COR-L47 (cell line): ENCODE measurements at regions not wholly inside any gene's neighbourhood (a gene's known extent, or its start where the extent isn't known, plus 50 kb on each side); places are given as distances from the start of the nearest gene placed in this dataset.
"Not testable (repeated sequence)": the region's sequence is repeated elsewhere in the genome, so short reads cannot be mapped to it uniquely, and the experiment has no call there.

Experiments used
- DNase-seq: peaks from one replicate; lab custom pipeline; 2025; lab: John Stamatoyannopoulos, UW

DNA sequence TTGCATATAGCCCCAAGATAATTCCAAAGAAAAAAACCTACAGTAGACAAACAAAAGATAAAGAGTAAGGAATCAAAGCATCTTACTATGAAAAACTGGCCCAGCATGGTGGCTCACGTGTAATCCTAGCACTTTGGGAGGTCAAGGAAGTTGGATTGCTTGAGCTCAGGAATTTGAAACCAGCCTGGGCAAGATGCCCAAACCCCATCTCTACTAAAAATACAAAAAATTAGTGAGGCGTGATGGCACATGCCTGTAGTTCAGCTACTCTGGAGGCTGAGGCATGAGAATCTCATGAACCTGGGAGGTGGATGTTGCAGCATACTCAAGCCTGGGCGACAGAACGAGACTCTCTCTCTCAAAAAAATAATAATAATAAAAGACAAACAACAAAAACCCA, 764.7 kb upstream of the KIF2B start:
- DNase-seq = no peak

DNA sequence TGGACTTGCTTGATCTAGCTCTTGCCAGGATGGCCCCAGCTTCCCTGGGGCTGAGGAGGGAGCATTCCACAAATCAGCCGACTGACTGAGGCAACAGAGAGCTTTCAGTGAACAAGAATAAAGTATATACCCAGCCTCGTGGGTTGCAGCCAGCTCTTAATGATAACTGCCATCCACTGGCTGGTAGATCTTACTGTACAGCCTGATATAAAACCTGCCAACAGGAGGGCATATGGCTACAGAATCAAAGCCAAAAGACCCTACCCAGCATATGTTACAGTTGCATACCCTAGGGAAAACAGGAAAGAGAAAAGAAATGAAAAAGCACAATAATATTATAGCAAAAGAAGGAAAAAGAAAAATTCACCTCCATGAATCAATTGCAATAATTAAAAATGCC, 775.9 kb upstream of the KIF2B start:
- no peak for DNase-seq

DNA sequence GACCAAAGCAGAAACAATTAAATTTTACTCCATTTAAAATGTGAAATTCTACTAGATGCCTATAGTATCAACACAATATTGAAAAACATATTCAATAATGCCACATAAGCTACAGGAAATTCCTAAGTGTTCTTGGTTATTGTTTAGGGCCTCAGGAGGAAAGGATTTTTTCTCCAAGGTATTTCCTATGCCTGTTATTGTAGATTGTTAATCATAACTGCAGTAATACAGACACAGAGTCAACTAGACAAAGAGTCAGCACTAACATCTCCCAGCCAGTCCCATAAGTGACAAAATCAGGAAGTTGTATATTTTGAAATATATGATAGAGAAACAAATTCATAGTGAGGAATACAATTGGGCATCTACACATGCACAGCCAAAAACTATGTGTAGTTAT, 782.7 kb upstream of the KIF2B start:
- DNase-seq = no peak

DNA sequence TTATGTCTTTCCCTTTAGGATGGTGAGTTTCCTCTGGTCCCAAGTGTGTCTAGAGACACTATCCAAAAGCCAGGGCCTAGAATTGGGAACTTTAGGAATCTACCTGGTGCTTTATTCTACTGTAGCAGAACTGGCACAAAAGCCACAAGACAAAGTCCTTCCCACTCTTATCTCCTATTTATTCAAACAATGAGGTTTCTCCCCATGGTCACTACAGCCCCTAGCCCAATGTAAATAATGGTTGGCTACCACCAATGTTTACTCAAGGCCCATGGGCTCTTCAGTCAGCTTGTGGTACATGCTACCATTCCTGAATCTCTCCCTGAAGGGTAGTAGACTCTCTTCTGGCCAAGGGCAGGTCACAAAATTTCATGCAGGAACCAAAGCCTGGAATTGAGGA, 789.4 kb upstream of the KIF2B start:
- no peak for DNase-seq

DNA sequence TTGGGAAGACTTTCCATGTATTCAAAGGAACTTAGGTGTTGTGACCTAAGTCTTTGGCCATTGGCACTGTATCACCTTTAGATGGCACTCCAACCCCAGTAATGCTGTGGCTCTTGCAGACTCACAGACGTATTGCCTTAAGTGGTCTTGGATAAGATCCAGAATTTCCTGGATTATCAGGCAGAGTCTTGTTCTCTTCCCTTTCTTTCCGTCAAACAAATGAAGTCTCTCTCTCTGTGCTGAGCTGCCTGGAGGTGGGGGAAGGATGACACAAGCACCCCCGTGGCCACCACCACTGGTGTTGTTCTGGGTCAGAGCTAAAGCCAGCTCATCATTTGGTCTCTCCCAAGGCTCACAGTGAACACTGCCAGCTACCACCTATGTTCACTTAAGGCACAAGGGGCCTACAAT, 789.9 kb upstream of the KIF2B start:
- DNase-seq = peak; percentile 66

DNA sequence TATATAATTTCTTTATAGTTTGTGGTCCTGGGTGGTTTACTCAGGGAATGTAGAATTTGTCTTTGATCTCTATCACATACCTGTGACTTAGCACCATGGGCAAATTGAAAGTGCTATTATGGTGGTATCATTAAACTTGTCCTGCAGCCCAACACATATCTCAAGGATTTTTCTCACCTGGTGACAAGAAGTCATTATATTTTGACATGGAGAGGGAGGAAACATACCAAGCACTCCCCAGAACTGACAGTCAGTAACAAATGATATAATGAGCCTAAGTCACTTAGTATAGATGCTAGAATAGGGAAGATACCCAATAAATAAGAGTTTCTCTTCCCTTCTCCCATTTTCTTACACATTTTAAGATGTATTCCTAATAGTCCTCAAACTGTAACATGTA, 805.5 kb upstream of the KIF2B start:
- DNase-seq = no peak

DNA sequence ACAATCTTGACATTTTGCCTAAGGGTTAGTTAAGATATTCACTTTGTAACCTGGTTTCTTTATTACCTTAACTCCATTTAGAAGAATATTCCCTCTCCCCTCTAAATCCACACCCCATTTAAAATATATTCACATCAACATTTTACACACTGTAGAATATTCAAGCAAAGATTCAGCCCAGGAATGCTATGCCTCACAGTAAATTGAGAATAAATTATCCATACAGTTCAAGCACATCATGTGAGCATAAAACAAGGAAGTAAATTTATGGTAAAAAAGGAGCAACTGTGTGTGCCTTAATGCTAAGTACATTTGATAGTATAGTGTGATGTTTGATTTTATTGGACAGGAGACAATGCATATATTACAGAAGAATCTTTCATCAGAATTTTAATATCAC, 806.6 kb upstream of the KIF2B start:
- no peak for DNase-seq

DNA sequence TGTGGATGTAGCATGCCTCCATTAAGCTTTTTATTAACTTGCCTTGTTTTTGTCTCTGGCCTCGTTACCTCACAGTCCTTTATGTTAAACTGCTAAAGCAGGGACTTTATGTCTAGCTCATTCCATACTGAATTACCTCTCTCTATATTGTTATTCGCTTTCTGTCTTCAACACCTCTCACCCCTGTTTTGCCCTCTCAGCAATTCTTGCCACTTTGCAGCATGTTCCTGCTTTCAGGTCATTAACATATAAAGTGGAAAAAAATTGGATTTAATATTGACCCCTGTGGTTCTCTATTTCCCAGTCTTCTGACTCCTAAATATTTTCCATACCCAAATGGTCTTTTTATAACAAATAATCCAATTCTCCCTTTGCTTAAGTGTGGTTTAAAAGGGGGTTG, 810.4 kb upstream of the KIF2B start:
- DNase-seq = no peak

DNA sequence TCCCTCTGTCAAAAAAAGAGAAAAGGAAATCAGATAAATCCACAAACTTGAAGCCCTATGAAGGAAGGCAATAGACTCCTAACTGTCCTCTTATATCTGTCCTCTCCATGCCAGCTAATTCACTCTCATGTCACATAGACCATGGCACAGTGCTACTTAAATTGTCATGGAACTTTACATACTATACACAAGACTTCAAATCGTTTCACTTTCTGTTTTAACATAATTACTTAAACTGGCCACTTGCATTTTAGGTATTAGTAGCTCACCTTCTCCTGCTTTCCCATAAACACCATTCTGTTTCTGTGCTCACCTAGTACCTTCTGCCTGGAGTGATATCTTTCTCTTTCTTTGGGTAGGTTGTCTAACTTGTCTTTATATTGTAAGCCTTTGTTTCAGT, 816.7 kb upstream of the KIF2B start:
- DNase-seq = no peak

DNA sequence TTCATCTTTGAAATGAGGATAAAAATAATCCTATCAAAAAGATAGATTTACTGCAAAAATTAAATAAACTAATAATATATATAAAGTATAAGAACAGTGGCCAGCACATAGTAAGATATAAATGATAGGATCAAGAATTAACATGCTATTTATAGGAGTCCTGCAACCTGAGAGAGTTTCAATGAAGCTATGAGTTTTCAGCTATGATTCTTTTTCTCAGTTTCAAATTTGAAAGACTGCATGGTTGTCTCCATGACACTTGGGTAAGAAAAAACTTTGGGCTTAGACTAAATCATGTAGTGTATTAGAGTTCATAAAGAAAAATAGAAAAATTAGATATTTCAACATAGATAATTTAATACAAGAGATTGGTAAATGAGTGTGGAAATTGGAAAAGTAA, 817.8 kb upstream of the KIF2B start:
- DNase-seq = no peak

DNA sequence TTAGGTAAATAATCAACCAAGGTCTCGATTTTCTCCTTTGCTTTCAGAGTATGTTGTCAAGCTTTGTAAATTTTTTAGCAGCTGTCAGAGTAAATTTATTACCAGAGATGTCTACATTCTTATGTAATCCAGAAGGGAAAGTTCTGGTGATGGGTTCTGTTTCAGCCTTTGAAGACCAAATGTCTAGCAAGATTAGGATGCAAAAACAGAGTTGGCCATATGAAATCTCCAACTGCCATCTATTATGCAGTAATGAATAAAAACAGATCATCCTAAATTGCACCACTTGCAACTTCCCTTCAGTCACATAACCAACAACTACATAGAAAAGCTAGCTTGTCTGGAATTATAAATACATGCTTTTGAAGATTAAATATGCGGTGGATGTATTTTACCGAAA, 826.8 kb upstream of the KIF2B start:
- no peak for DNase-seq

DNA sequence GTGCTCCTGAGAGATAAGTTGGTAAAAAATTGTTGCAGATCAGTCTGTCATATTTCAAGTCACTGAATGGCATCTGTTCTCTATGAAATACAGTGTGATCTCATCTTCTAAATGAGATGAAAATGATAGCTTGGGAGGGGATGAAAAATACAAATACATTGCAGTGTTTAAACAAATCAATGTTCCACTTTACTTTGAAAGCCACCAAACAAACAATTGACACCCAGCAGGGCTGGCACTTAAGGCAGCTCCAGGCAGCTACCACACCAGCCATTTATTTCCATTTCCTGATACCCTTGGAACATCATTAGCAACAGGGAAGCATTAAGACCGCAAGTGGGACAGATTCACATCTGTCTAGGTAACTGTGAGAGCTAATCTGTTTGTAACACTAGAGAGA, 827.6 kb upstream of the KIF2B start:
- no peak for DNase-seq

DNA sequence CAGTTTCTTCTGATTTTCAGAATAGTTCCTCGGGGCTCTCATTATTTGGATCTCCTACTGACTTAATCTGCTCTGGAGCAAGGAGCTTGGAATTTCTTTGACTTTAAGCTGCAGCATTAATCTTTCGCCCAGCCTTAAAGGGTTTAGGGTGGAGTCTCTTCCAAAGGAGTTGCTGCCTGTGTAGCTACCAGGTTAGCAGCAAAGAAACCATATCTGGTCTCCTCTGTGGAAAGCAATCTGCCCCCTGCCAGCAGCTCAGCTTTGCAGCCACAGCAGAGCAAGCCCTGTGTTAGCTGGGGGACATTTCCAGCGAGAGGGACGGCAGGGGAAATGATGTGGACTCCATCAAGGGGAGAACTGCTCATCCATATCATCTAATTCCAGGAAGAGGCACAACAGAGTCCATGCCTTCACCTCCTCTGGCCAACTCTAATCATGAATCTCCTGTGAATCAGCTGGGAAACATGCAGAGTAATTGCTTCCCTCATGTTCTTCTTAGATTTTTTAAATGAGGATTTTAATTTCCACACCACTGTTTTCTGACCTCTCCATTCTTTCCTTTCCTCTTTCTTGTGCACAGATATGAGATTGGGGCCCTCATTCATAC, 827.6 kb upstream of the CA10 start:
- DNase-seq = no peak

DNA sequence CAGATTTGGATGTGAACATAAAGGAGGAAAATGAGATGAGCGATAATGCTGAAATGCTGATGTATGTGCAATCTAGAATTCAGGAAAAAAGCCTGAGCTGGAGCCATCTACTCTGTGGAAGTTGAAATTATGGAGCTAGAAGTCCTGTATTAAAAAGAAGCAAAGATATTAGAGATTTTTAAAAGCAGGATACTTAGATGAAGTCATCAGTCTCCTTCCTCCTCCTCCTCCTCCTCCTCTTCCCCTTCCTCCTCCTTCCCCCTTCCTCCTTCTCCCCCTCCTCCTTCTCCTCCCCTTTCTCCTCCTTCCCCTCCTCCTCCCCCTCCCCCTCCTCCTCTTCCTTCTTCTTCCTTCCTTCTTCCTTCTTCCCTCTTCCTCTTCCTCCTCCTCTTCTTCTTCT, 823.8 kb upstream of the CA10 start:
- no peak for DNase-seq

DNA sequence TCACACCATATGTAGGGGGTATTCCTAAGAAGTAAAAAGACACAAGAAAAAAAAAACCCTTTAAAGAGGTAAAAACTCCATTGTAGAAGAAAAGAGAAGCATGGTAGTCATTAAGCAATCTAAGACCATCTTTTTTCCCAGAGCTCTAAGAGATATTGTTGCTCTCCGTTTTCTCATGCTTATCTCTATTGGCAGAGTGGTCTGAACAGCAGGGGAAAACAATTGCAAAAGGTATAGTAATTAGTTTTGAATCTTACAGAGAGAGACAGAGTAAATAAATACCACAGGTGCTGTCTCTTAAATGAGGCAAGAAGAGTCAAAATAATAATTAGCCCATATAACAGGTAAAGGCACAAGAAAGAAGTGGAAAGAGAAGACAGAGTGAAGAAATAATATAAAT, 821.4 kb upstream of the CA10 start:
- no peak for DNase-seq

DNA sequence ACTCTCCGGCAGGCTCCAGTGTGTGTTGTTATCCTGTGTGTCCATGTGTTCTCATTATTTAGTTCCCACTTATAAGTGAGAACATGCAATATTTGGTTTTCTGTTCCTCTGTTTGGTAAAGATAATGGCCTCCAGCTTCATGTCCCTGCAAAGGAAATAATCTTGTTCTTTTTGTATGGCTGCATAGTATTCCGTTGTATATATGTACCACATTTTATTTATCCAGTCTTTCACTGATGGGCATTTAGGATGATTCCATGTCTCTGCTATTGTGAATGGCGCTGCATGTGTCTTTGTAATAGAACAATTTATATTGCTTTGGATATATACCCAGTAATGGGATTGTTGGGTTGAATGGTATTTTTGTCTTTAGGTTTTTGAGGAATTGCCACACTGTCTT, 807.3 kb upstream of the CA10 start:
- no peak for DNase-seq

DNA sequence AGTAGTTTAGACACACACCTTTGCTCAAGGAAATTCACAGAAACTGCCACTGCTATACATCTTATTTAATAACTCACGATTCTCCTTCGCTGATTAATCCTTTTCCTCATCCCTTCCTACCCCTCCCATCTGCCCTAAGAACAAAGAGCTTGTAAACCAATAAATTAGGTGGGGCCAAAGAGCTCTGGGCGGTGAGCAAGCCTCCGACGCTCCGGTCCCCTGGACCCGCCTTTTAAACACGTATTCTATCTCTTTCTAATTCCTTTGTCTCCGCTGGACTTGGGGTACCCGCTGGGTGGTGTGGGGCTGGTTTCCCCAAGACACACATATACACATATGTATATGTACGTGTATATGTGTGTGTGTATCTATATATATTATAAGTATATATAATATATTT, 803.2 kb upstream of the CA10 start:
- DNase-seq = not testable (repeated sequence)

DNA sequence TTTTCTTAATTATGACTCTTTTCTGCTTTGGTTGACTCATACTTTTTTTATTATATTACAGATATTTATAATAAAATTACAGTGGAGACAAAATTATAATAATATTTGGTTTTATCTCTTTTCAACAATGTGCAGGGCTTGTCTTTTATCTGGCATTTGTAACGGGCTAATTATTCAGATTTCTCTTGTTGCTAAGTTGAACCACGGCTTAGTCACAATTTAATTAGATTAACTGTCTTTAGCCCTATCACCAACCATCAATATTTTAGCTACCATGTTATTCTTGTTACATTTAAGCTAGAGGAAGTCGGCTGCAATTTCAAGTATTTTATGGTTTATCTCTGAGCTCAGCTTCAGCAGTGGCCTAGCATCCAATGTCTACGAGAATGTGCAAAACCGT, 798.9 kb upstream of the CA10 start:
- no peak for DNase-seq

DNA sequence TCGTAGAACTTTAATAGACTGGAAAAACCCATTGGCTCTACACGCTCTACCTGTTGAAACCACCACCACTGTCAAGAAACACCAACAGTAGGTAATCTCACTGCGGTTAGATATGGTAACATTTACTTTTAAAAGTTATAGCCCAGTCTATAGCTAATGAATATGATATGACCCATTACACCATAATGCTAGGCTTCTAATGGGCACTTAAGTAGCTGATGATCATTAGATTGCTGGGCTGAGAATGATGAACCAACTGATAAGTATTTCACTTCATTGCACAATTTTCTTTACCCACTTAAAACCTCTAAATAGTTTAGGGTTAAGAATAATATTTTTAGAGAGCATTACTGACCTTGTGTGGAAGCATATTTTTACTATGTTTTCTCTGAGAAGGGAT, 788.9 kb upstream of the CA10 start:
- DNase-seq = no peak

DNA sequence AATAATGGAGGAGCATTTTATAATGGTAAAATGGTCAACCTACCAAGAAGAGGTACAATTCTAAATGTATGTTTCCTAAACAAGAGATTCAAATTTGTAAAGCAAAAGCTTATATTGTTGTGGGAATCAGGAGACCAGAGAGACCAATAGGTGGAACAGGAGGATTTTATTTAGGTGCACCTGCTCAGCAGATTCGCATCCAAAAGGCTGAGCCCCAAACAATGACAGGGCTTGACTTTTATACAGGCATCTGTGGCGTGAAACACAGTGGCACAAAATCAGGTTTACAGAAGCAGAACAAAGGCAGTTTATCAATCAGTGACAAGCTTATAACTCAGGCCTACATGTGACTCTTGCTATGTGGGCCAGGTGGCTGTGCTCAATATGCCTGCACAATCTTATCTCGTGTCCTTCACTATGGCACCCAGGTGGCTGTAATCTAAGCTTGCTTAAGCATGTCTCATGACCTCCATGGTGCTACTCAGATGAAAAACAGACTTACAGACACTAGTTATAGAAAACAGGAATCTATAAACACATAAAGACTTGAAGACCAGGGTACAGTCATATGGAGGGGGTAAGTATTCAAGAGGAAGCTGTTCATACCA, 780.2 kb upstream of the CA10 start:
- DNase-seq = no peak

DNA sequence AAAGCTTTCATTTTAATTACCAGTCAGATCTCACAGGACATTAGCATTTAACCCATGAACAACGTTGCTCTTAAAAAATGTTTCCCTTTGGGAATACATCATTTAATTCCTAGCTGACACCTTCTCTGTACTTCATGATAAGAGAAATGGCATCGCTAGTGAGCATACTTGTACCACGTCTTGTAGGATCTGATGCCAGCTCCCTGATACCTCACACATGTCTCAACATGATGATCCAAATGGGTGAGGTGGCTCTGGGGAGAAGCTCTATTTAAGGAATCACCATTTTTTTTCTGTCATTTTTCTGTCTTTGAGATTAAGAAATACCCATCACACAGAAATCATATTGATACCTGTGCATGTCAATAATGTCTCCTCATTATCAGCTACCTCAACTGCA, 772.1 kb upstream of the CA10 start:
- DNase-seq = no peak

DNA sequence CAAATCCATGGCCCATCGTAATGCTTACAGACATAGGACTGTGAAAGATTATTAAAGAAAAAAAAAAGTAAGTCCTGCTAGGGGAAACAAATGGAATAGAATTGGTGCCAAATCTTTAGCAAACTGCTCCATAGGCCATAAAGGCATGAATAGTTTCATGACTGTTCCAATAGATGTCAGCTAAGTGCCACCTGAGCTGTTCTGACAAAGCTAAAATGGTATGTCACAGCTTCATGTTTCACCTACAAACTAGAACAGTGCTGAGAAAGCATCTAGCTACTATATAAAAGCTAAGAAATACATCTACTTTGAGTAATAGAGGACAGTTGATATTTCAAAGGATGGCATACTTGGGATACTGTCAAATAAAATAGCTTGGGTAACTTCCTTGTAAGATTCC, 771.6 kb upstream of the CA10 start:
- no peak for DNase-seq

DNA sequence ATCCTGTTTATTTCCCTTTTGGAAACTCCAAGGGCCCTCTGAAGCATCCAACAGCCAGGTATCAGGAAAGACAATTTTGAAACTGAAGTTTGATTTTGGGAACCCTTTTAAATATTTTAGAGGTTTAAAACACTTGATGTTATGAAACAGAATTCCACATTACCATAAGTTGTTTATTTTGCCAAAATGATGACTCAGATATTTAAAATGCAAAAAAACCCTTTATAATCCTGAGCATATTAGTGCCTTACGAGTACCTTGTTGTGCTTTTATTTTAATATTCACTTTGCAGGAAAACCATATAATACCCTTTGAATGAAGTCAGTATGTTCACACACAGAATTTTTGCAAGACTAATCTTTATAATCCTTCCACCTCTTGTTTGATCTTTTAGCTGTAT, 765.1 kb upstream of the CA10 start:
- no peak for DNase-seq

DNA sequence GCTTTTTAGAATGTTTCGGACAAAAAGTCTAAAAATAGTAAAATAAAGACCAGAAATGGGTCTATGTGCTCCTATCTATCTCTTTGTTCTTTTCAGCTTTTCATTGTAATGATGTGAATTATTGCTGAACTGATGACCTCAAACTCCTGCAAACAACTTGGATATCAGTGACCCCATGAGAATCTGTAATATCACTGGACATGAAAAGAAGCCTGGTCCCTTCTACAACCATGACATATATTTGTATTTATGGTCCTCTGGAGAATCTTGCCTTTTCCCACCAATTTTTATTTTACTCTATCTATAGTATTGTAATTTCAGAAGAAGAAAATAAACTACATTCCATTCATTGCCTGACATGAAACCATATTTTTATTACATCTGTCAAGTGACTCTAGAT, 740.7 kb upstream of the CA10 start:
- DNase-seq = no peak

DNA sequence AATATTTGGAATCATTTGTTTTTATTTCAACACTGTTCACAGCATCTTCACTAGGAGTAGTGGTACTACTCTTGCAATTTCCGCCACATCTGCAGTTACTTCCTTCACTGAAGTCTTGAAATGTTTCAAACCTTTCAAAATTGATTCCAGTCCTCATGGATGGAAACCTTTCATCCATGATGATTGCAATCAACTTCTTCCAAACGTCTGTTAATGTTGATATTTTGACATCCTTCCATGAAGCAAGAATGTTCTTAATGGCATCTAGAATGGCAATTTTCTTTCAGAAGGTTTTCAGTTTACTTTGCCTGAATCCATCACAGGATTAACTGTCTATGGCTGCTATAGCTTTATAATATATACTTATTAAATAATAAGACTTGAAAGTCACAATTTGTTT, 736.8 kb upstream of the CA10 start:
- DNase-seq = no peak
